GM12878 (cell line): ENCODE measurements at regions not wholly inside any gene's neighbourhood (a gene's known extent, or its start where the extent isn't known, plus 50 kb on each side); places are given as distances from the start of the nearest gene placed in this dataset.

Source experiments
- FOS ChIP-seq: IDR thresholded peaks from 3 replicates; pipeline ENCODE4 v1.6.1; 2011; ENCODE audit warnings: borderline replicate concordance; ENCODE audit not compliant: insufficient read length; ENCODE audit errors: extremely low read depth
- TF ChIP-seq, protein P1 (sequence below): fragments of 450-650 bp; IDR thresholded peaks from 2 replicates; pipeline ENCODE4 v1.6.1; 2018; ENCODE audit warnings: mild to moderate bottlenecking, low read depth, moderate library complexity; ENCODE audit not compliant: partially characterized antibody
- TF ChIP-seq, protein P2 (sequence below): fragments of 450-650 bp; IDR thresholded peaks from 2 replicates; pipeline ENCODE4 v1.6.1; 2017; ENCODE audit warnings: mild to moderate bottlenecking, moderate library complexity

GRCh38 chr6:170008294-170008785 is 256.9 kb downstream of the ERMARD start (continued):
- TF ChIP-seq, protein P1, sequence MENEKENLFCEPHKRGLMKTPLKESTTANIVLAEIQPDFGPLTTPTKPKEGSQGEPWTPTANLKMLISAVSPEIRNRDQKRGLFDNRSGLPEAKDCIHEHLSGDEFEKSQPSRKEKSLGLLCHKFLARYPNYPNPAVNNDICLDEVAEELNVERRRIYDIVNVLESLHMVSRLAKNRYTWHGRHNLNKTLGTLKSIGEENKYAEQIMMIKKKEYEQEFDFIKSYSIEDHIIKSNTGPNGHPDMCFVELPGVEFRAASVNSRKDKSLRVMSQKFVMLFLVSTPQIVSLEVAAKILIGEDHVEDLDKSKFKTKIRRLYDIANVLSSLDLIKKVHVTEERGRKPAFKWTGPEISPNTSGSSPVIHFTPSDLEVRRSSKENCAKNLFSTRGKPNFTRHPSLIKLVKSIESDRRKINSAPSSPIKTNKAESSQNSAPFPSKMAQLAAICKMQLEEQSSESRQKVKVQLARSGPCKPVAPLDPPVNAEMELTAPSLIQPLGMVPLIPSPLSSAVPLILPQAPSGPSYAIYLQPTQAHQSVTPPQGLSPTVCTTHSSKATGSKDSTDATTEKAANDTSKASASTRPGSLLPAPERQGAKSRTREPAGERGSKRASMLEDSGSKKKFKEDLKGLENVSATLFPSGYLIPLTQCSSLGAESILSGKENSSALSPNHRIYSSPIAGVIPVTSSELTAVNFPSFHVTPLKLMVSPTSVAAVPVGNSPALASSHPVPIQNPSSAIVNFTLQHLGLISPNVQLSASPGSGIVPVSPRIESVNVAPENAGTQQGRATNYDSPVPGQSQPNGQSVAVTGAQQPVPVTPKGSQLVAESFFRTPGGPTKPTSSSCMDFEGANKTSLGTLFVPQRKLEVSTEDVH = no peak
- TF ChIP-seq FOS = no peak
- TF ChIP-seq, protein P2, sequence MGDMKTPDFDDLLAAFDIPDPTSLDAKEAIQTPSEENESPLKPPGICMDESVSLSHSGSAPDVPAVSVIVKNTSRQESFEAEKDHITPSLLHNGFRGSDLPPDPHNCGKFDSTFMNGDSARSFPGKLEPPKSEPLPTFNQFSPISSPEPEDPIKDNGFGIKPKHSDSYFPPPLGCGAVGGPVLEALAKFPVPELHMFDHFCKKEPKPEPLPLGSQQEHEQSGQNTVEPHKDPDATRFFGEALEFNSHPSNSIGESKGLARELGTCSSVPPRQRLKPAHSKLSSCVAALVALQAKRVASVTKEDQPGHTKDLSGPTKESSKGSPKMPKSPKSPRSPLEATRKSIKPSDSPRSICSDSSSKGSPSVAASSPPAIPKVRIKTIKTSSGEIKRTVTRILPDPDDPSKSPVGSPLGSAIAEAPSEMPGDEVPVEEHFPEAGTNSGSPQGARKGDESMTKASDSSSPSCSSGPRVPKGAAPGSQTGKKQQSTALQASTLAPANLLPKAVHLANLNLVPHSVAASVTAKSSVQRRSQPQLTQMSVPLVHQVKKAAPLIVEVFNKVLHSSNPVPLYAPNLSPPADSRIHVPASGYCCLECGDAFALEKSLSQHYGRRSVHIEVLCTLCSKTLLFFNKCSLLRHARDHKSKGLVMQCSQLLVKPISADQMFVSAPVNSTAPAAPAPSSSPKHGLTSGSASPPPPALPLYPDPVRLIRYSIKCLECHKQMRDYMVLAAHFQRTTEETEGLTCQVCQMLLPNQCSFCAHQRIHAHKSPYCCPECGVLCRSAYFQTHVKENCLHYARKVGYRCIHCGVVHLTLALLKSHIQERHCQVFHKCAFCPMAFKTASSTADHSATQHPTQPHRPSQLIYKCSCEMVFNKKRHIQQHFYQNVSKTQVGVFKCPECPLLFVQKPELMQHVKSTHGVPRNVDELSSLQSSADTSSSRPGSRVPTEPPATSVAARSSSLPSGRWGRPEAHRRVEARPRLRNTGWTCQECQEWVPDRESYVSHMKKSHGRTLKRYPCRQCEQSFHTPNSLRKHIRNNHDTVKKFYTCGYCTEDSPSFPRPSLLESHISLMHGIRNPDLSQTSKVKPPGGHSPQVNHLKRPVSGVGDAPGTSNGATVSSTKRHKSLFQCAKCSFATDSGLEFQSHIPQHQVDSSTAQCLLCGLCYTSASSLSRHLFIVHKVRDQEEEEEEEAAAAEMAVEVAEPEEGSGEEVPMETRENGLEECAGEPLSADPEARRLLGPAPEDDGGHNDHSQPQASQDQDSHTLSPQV = no peak
- TF ChIP-seq, all 136 proteins: peak for 0
